MM.1S (cell line): ENCODE measurements at regions not wholly inside any gene's neighbourhood (a gene's known extent, or its start where the extent isn't known, plus 50 kb on each side); places are given as distances from the start of the nearest gene placed in this dataset.

Experiments
- CTCF ChIP-seq: fragments of 300-600 bp; sonication (generic); IDR thresholded peaks from 2 replicates; pipeline ENCODE4 v1.5.1; 2016; ENCODE audit warnings: antibody characterized with exemption, low read length, mixed read lengths
- EZH2 ChIP-seq: fragments of 300-600 bp; sonication (generic); optimal IDR thresholded peaks from 2 replicates; pipeline ENCODE3; 2017; ENCODE audit warnings: low read depth, mild to moderate bottlenecking, antibody characterized with exemption, low read length, mixed read lengths

GRCh38 chr4:29867412-29867811, 852.8 kb upstream of the PCDH7 start:
- no peak for TF ChIP-seq CTCF
- no peak for TF ChIP-seq EZH2
